Suprapubic skin (tissue), 4 donors: ENCODE measurements at regions not wholly inside any gene's neighbourhood (a gene's known extent, or its start where the extent isn't known, plus 50 kb on each side); places are given as distances from the start of the nearest gene placed in this dataset.

ENCODE experiments used
- DNase-seq, 2 donors: peaks; one replicate each; pipeline ENCODE4 v3.0.0-alpha.2; 2019; ENCODE audit warnings: low spot score in 2 of 2
- H3K27ac ChIP-seq: fragments of 200-600 bp; sonication (generic); one replicate; pipeline ENCODE4 v1.5.1; 2019
- H3K27me3 ChIP-seq: fragments of 200-600 bp; sonication (generic); one replicate; pipeline ENCODE4 v1.5.1; 2019
- H3K36me3 ChIP-seq: fragments of 200-600 bp; sonication (generic); one replicate; pipeline ENCODE4 v1.5.1; 2019
- H3K4me1 ChIP-seq: fragments of 200-600 bp; sonication (generic); one replicate; pipeline ENCODE4 v1.5.1; 2019
- H3K4me3 ChIP-seq: fragments of 200-600 bp; sonication (generic); one replicate; pipeline ENCODE4 v1.5.1; 2019; ENCODE audit warnings: mild to moderate bottlenecking
- H3K9me3 ChIP-seq: fragments of 200-600 bp; sonication (generic); one replicate; pipeline ENCODE4 v1.5.1; 2019
- CTCF ChIP-seq, 2 donors: fragments of 200-600 bp in 1 of 2; fragments of 450-650 bp in 1 of 2; sonication (generic) in 1 of 2; IDR thresholded peaks; one replicate each; pipeline ENCODE4 v1.5.1; 2016 to 2019; ENCODE audit warnings: antibody characterized with exemption in 2 of 2, mild to moderate bottlenecking in 1 of 2, moderate library complexity in 1 of 2
- EP300 ChIP-seq: sonication (generic); formaldehyde crosslinking; IDR thresholded peaks from one replicate; pipeline ENCODE4 v1.6.1; 2017; ENCODE audit warnings: antibody characterized with exemption
- POLR2A ChIP-seq, 2 donors: fragments of 450-650 bp; IDR thresholded peaks; one replicate each; pipeline ENCODE4 v1.6.1; 2017; ENCODE audit warnings: antibody characterized with exemption in 2 of 2, mild to moderate bottlenecking in 2 of 2, moderate library complexity in 2 of 2
- POLR2AphosphoS5 ChIP-seq, 3 donors: sonication (generic); formaldehyde crosslinking; IDR thresholded peaks; one replicate each; pipeline ENCODE4 v1.6.1; 2017; ENCODE audit warnings: antibody characterized with exemption in 3 of 3
- WGBS: methylation state at CpG from one replicate; pipeline ENCODE4 v1.1.5; 2018; 5-methylcytosine and 5-hydroxymethylcytosine counted together

- H3K9me3 ChIP-seq: no peaks in the 10 kb centered on the region
- TF ChIP-seq CTCF (IDR thresholded peaks at IDR 0.05) (no peak), POLR2AphosphoS5 (IDR thresholded peaks at IDR 0.05) (no peak), EP300 (no peak), POLR2A (IDR thresholded peaks at IDR 0.05) (no peak)
- no peak for DNase-seq
- H3K4me1 ChIP-seq: peaks cover 33% of the 10 kb centered on the region
- WGBS: 78% methylated on average over 4 of the region's 4 CpGs
- H3K27ac ChIP-seq: no peak overlapping the region
- H3K36me3 ChIP-seq: no peaks in the 10 kb centered on the region
- no peak overlapping the region for H3K4me3 ChIP-seq
- no peaks in the 10 kb centered on the region for H3K27me3 ChIP-seq
These were observed 182.1 kb upstream of the TET2 start for GRCh38 chr4:104964410-104965175.

- TF ChIP-seq CTCF (IDR thresholded peaks at IDR 0.05) (no peak), EP300 (no peak), POLR2AphosphoS5 (IDR thresholded peaks at IDR 0.05) (no peak), POLR2A (IDR thresholded peaks at IDR 0.05) (no peak)
- Histone ChIP-seq H3K27me3 (no peaks in the 10 kb centered on the region), H3K4me1 (peaks cover 41% of the 10 kb centered on the region), H3K36me3 (no peaks in the 10 kb centered on the region), H3K9me3 (no peaks in the 10 kb centered on the region), H3K4me3 (peak overlapping the region; percentile 25), H3K27ac (peak overlapping the region; percentile 88)
- DNase-seq: no peak
- 33% methylated on average over 3 of the region's 3 CpGs for WGBS
These were observed 180.2 kb upstream of the TET2 start for GRCh38 chr4:104966349-104967033.

GRCh38 chr4:104967034-104967401, 179.7 kb upstream of the TET2 start:
- TF ChIP-seq EP300 (no peak), CTCF (IDR thresholded peaks at IDR 0.05) (no peak), POLR2A (IDR thresholded peaks at IDR 0.05) (no peak), POLR2AphosphoS5 (IDR thresholded peaks at IDR 0.05) (no peak)
- Histone ChIP-seq H3K27ac (peak overlapping the region; percentile 88), H3K27me3 (no peaks in the 10 kb centered on the region), H3K36me3 (no peaks in the 10 kb centered on the region), H3K9me3 (no peaks in the 10 kb centered on the region), H3K4me3 (peak overlapping the region; percentile 25), H3K4me1 (peaks cover 41% of the 10 kb centered on the region)
- 23% methylated on average over 3 of the region's 3 CpGs for WGBS
- DNase-seq: no peak

- H3K9me3 ChIP-seq: no peaks in the 10 kb centered on the region
- H3K4me1 ChIP-seq: peaks cover 44% of the 10 kb centered on the region
- H3K36me3 ChIP-seq: no peaks in the 10 kb centered on the region
- WGBS: 25% methylated on average over 3 of the region's 3 CpGs
- peak overlapping the region; percentile 44 for H3K27ac ChIP-seq
- H3K4me3 ChIP-seq: no peak overlapping the region
- TF ChIP-seq CTCF (IDR thresholded peaks at IDR 0.05) (no peak), EP300 (no peak), POLR2AphosphoS5 (IDR thresholded peaks at IDR 0.05) (no peak), POLR2A (IDR thresholded peaks at IDR 0.05) (no peak)
- H3K27me3 ChIP-seq: no peaks in the 10 kb centered on the region
- DNase-seq: no peak
These were observed 177.1 kb upstream of the TET2 start for GRCh38 chr4:104969394-104970082.

GRCh38 chr4:104971462-104971861, 175.2 kb upstream of the TET2 start:
- Histone ChIP-seq H3K27me3 (no peaks in the 10 kb centered on the region), H3K4me3 (no peak overlapping the region), H3K36me3 (no peaks in the 10 kb centered on the region), H3K9me3 (no peaks in the 10 kb centered on the region), H3K4me1 (peaks cover 29% of the 10 kb centered on the region), H3K27ac (peak overlapping the region; percentile 77)
- WGBS: 50% methylated on average over 2 of the region's 2 CpGs
- TF ChIP-seq POLR2AphosphoS5 (IDR thresholded peaks at IDR 0.05): no peak
- no peak for TF ChIP-seq CTCF (IDR thresholded peaks at IDR 0.05)
- no peak for TF ChIP-seq POLR2A (IDR thresholded peaks at IDR 0.05)
- DNase-seq: no peak
